Stimulated activated CD4-positive, alpha-beta T cell treated with anti-CD3 and anti-CD28 coated beads, TNF-alpha, amount 100 ng/mL, for 48 hours (primary cell): ENCODE measurements at regions not wholly inside any gene's neighbourhood (a gene's known extent, or its start where the extent isn't known, plus 50 kb on each side); places are given as distances from the start of the nearest gene placed in this dataset.

Experiments
- DNase-seq, 3 donors: peaks; one replicate each; pipeline ENCODE4 v3.0.0-alpha.2; 2020; ENCODE audit warnings: low read depth in 3 of 3

DNA sequence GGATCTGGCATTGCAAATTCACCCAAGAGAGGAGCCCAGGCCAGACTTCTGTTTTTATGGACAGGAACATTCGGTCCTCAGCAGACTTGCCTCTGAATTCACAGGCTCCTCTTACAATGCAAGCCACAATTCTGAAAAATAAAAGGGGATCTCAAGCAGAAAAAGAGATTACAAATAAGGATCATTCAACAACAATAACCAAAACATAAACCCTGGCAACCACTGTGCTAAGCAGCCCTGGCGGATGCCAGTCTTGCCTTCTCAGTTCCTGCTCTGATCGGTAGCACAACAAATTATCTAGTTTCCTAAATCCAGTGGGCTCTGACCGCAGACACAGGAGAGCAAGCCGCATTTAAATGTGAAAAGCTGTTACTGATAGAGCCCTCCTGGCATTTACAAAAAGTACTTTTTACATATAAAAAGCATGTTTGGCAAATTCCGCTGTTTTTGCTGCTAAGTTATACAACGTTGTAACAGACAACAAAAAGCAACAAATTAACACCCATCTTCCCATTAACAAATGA lies 123.4 kb upstream of the FOXD3 start:
- DNase-seq = no peak

GRCh38 chr1:63199706-63200335 lies 122.5 kb upstream of the FOXD3 start:
- DNase-seq = no peak

GRCh38 chr1:63200676-63201075 lies 121.7 kb upstream of the FOXD3 start:
- DNase-seq = no peak

DNA sequence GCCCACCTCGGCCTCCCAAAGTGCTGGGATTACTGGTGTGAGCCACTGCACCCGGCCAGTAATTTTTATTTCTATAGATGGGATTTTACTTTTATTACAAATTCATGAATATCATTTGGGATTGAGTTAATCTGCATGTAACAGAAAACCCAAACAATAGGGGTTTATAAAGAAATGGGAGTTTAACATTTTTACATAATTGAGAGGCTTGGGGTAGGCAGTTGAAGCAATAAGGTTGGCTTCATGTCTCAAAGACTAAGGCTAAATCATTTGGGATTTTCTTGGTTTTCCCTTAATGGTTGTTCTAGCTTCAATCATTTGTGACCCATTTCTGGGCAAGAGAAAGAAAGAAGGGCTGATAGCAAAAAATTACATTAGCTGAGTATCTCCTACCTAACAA lies 118.7 kb upstream of the FOXD3 start:
- DNase-seq = no peak

DNA sequence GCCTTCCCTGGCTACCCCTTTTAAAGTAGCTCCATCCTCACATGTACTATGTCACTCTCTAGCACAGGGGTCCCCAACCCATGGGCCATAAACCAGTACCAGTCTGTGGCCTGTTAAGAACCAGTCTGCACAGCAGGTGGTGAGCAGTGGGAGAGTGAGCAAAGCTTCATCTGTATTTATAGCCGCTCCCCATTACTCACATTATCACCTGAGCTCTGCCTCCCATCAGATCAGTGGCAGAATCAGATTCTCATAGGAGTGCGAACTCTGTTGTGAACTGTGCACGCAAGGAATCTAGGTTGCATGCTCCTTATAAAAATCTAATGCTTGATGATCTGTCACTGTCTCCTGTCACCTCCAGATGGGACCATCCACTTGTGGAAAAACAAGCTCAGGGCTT lies 116.6 kb upstream of the FOXD3 start:
- no peak for DNase-seq

DNA sequence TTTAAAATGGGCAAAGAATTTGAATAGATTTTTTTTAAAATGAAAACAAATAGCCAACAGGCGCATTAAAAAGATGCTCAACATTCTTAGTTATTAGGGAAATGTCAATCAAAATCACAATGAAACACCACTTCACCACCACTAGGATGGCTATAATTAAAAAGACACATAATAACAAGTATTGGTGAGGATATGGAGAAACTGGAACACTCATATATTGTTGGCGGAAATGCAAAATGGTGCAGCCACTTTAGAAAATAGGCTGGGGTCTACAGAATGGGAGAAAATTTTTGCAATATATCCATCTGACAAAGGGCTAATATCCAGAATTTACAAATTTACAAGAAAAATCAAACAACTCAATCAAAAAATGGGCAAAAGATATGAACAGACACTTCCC lies 107.8 kb upstream of the FOXD3 start:
- no peak for DNase-seq

GRCh38 chr1:63223426-63223825 lies 98.9 kb upstream of the FOXD3 start:
- no peak for DNase-seq

DNA sequence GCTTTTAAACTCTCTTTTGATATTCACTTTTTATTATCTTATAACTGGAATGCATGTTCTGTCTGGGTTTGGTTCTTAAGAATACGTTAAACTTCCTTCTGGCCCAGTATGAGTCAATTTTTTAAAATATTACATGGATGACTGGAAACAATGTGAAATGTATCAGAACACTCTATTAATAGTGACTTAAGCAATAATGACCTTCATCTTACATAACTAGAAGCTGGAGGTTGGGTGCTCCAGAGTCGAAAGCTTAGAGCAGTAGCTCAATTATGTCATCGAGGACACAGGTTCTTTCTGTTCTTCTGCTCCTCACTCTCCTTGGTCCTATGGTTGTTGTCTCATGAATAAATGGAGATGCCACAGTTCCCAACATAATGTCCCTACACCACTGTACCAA lies 91.6 kb upstream of the FOXD3 start:
- DNase-seq = no peak

DNA sequence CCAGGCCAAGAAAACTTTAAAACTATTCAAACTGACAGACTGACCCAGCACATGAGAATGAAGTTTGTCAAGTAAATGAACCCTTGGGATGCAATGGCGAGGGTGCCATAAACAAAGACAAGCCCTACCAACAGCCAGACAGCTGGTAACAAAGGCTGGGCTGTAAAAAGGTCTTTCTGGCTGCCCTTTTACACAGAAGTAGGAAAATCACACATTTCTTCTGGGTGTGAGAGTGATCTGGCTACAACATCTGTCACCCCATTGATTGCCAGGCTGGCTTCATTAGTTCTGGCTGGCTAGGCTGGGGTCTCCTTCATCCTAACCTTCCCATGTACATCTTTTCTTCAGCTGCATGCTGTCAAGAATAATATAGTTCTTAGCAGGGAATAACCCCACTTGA lies 83.6 kb upstream of the FOXD3 start:
- DNase-seq = no peak

DNA sequence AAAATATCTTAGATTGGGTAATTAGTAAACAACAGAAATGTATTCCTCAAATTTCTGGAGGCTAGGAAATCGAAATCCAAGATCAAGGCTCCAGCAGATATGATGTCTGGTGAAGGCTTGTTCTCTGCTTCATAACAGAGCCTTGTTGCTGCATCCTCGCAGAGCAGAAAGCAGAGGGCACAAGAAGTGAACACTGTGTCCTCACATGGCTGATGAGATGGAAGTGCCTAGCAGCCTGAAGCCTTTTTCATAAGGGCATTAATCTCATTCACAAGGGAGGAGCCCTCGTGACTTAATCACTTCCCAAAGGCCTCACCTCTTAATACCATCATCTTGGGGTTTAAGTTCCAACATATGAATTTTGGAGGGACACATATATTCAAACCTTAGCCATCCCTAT lies 77.2 kb upstream of the FOXD3 start:
- DNase-seq = no peak

- DNase-seq = no peak
Measured at GRCh38 chr1:63248216-63248615, 74.2 kb upstream of the FOXD3 start.

- DNase-seq = no peak
Measured at GRCh38 chr1:63255153-63255552, 67.2 kb upstream of the FOXD3 start.

GRCh38 chr1:63261736-63262458 lies 60.5 kb upstream of the FOXD3 start:
- no peak for DNase-seq

GRCh38 chr1:63262459-63262770 lies 60.0 kb upstream of the FOXD3 start:
- no peak for DNase-seq

DNA sequence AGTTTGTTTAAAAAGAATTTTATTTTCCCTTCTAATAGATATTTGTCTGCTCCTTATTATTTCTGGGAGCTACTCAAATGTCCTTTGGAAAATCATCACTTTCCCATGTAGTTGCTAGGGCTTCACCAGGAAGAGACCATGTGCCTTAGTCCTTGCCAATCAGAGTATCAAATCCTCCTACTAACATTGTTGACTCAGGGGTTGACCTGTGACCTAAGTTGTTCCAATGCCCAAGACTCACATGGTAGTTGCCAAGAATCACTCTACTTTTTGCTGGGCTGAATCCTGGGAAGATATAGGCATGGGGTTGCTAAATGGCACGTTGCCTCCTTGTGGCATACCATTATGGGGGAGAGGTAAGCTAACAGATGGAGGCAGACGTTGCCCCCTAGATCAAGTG lies 58.2 kb upstream of the FOXD3 start:
- no peak for DNase-seq

DNA sequence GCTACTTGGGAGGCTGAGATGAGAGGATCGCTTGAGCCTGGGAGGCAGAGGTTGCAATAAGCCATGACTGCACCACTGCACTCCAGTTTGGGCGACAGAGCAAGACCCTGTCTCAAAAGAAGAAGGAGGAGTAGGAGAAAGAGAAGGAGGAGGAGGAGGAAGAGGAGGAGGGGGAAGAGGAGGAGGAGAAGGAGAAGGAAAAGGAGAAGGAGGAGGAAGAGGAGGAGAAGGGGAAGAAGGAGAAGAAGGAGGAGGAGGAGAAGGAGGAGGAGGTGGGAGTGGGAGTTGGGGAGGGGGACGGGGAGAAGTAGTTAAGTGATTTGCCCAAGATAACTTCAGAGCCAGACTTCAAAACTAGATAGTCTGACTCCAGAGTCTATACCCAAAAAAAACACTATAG lies 55.5 kb upstream of the FOXD3 start:
- DNase-seq = no peak

- no peak for DNase-seq
Measured at GRCh38 chr1:63268876-63269275, 53.5 kb upstream of the FOXD3 start.

GRCh38 chr1:63269571-63269970 lies 52.8 kb upstream of the FOXD3 start:
- no peak for DNase-seq
